ENCODE measurements at regions not wholly inside any gene's neighbourhood (a gene's known extent, or its start where the extent isn't known, plus 50 kb on each side); places are given as distances from the start of the nearest gene placed in this dataset.

DNA sequence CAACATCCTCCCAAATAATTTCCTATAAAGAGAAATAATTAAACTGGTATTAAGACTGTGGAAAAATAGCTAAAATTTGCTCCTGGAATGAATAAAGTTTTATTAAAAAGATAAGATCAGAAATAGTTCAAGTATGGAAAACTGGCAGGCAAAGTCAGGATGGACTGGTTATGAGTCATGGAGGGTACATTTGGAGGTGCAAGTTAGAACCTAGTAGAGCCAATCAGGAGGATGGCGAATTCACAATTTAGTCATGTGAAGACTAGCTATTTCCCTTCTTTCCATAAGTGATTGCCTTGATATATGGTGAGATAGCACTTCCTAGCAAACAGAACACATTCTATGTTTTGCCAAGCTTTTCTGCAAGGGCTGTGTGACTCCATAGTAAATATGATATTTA, 1303.5 kb downstream of the EFNA5 start:
- no peaks in the 10 kb centered on the region for H3K79me2 ChIP-seq (ENCODE audit: control insufficient read depth, insufficient read depth, low read length)
- no peaks in the 10 kb centered on the region for H3K9me3 ChIP-seq (replicated peaks; ENCODE audit: control insufficient read depth, insufficient read depth, low read length)
- no peaks in the 10 kb centered on the region for H3K9me1 ChIP-seq (replicated peaks; ENCODE audit: control insufficient read depth, extremely low read depth, insufficient read depth, low read length)
- no peaks in the 10 kb centered on the region for H4K20me1 ChIP-seq (replicated peaks; ENCODE audit: control insufficient read depth, extremely low read depth, insufficient read depth, low read length)
- no peak for TF ChIP-seq POLR2A (IDR thresholded peaks at IDR 0.05; ENCODE audit: low read depth, low read length)
- TF ChIP-seq, protein P1, sequence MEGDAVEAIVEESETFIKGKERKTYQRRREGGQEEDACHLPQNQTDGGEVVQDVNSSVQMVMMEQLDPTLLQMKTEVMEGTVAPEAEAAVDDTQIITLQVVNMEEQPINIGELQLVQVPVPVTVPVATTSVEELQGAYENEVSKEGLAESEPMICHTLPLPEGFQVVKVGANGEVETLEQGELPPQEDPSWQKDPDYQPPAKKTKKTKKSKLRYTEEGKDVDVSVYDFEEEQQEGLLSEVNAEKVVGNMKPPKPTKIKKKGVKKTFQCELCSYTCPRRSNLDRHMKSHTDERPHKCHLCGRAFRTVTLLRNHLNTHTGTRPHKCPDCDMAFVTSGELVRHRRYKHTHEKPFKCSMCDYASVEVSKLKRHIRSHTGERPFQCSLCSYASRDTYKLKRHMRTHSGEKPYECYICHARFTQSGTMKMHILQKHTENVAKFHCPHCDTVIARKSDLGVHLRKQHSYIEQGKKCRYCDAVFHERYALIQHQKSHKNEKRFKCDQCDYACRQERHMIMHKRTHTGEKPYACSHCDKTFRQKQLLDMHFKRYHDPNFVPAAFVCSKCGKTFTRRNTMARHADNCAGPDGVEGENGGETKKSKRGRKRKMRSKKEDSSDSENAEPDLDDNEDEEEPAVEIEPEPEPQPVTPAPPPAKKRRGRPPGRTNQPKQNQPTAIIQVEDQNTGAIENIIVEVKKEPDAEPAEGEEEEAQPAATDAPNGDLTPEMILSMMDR (IDR thresholded peaks at IDR 0.05; ENCODE audit: extremely low read depth in 1 of 2, insufficient read depth in 1 of 2, low read depth in 1 of 2, low read length in 2 of 2): no peak
- TF ChIP-seq EZH2 (IDR thresholded peaks at IDR 0.05; ENCODE audit: borderline replicate concordance, low read depth, low read length, severe bottlenecking): no peak
- no peak for TF ChIP-seq MYC (IDR thresholded peaks at IDR 0.05; ENCODE audit: low read depth, low read length)
- TF ChIP-seq POLR2AphosphoS5 (IDR thresholded peaks at IDR 0.05; ENCODE audit: insufficient read depth, low read depth, low read length): no peak
- TF ChIP-seq GATA2 (IDR thresholded peaks at IDR 0.05; ENCODE audit: insufficient read depth, insufficient read length, low read depth, low read length): no peak
- no peak for TF ChIP-seq JUN (IDR thresholded peaks at IDR 0.05; ENCODE audit: borderline replicate concordance, insufficient read depth, insufficient read length, low read depth)
- TF ChIP-seq, protein P2, sequence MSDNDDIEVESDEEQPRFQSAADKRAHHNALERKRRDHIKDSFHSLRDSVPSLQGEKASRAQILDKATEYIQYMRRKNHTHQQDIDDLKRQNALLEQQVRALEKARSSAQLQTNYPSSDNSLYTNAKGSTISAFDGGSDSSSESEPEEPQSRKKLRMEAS (IDR thresholded peaks at IDR 0.05; ENCODE audit: insufficient read depth, insufficient read length): no peak
- no peak for TF ChIP-seq FOS (IDR thresholded peaks at IDR 0.05; ENCODE audit: borderline replicate concordance, insufficient read depth, low read length)
- no peak overlapping the region for H2AFZ ChIP-seq (ENCODE audit: low read depth, low read length)
- no peak overlapping the region for H3K4me3 ChIP-seq (replicated peaks in 1 of 3; ENCODE audit: insufficient read depth in 1 of 3, low read depth in 1 of 3, low read length in 3 of 3)
- H3K27me3 ChIP-seq (ENCODE audit: control insufficient read depth in 2 of 2, insufficient read depth in 2 of 2, low read length in 2 of 2): no peaks in the 10 kb centered on the region
- DNase-seq (ENCODE audit: low read depth, low spot score): no peak
- H3K4me1 ChIP-seq (ENCODE audit: control insufficient read depth, extremely low read depth, insufficient read depth, low read length): no peaks in the 10 kb centered on the region
- H3K36me3 ChIP-seq (ENCODE audit: control insufficient read depth in 2 of 2, extremely low read depth in 1 of 2, insufficient read depth in 2 of 2, low read length in 2 of 2): no peaks in the 10 kb centered on the region
- H3K4me2 ChIP-seq (ENCODE audit: insufficient read depth, low read length): no peak overlapping the region
- H3K27ac ChIP-seq (ENCODE audit: insufficient read depth, low read depth, low read length): no peak overlapping the region
- CTCF ChIA-PET: interaction anchor here (0.9 to 1.0 kb wide), 2 partner anchors 10 to 18 kb away, joined by 3 to 5 read pairs; no protein-coding TSS in a partner anchor
- no peak overlapping the region for H3K9ac ChIP-seq (replicated peaks; ENCODE audit: extremely low read depth, insufficient read depth, low read length)
- BruUV-seq (replicated peaks): no TSS peak
- intact Hi-C loops (cut with micrococcal nuclease): no loop called here
- dilution Hi-C loops (cut with MboI; ENCODE audit: extremely low pct_ligation_motif_present, low sequenced_read_pairs): no loop called here
- POLR2A ChIA-PET: no interaction called here
- no peak for FAIRE-seq

Data from endothelial cell of umbilical vein (primary cell).